CD4-positive, alpha-beta T cell (primary cell): ENCODE measurements at regions not wholly inside any gene's neighbourhood (a gene's known extent, or its start where the extent isn't known, plus 50 kb on each side); places are given as distances from the start of the nearest gene placed in this dataset.

Experiments
- ATAC-seq: fragments of 200-7000 bp; cut with Tn5 transposase; one replicate; pipeline ENCODE4 v1.10.0; 2022; ENCODE audit warnings: mild to moderate bottlenecking; ENCODE audit not compliant: poor library complexity
- CTCF ChIA-PET: fragments of 350-600 bp; sonication (Branson Sonifier 250); formaldehyde crosslinking; loops from one replicate; lab custom pipeline; 2021; ENCODE audit warnings: antibody characterized with exemption, inconsistent platforms; lab: Charles Lee
- POLR2A ChIA-PET: fragments of 350-600 bp; sonication (Branson Sonifier 250); formaldehyde crosslinking; loops from one replicate; lab custom pipeline; 2021; ENCODE audit warnings: antibody characterized with exemption, inconsistent platforms; lab: Charles Lee
- DNase-seq, 14 experiments: peaks; one replicate each; pipeline ENCODE4 v3.0.0-alpha.2; 2013 to 2020; ENCODE audit warnings: mixed read lengths in 2 of 14
- H3K27ac ChIP-seq, 2 donors: one replicate each; pipeline versions ENCODE4 v1.5.1 to v1.7.0; 2013; ENCODE audit warnings: low read length in 2 of 2, low read depth in 1 of 2, mild to moderate bottlenecking in 1 of 2
- H3K27me3 ChIP-seq, 2 experiments: 1 replicate in 1 of 2; 2 replicates in 1 of 2; pipeline versions ENCODE4 v1.6.1 to v1.7.0; 2013; ENCODE audit warnings: low read length in 2 of 2, control low read depth in 1 of 2, mild to moderate bottlenecking in 1 of 2, moderate library complexity in 1 of 2; ENCODE audit not compliant: insufficient read depth in 2 of 2, control insufficient read depth in 1 of 2
- H3K36me3 ChIP-seq: one replicate; pipeline ENCODE4 v1.6.1; 2013; ENCODE audit warnings: low read length, control low read depth; ENCODE audit not compliant: insufficient read depth
- H3K4me1 ChIP-seq: one replicate; pipeline ENCODE4 v1.6.1; 2013; ENCODE audit warnings: low read length, control low read depth; ENCODE audit not compliant: insufficient read depth
- H3K4me3 ChIP-seq: one replicate; pipeline ENCODE4 v1.5.1; 2013; ENCODE audit warnings: mild to moderate bottlenecking, low read length, moderate library complexity
- H3K9me3 ChIP-seq, 2 experiments: 1 replicate in 1 of 2; 2 replicates in 1 of 2; pipeline versions ENCODE4 v1.6.1 to v1.7.0; 2013; ENCODE audit warnings: low read length in 2 of 2, mild to moderate bottlenecking in 2 of 2, control low read depth in 1 of 2, moderate library complexity in 1 of 2; ENCODE audit not compliant: control insufficient read depth in 1 of 2, insufficient read depth in 1 of 2
- H3K27ac Mint-ChIP-seq: one replicate; pipeline ENCODE4 v1.8.0; 2020; ENCODE audit warnings: mixed read lengths
- H3K27me3 Mint-ChIP-seq: one replicate; pipeline ENCODE4 v1.8.0; 2021; ENCODE audit warnings: mixed read lengths
- H3K36me3 Mint-ChIP-seq: one replicate; pipeline ENCODE4 v1.8.0; 2021; ENCODE audit warnings: low read depth, mixed read lengths
- H3K4me1 Mint-ChIP-seq: one replicate; pipeline ENCODE4 v1.8.0; 2021; ENCODE audit warnings: low read depth, mixed read lengths
- H3K4me3 Mint-ChIP-seq: one replicate; pipeline ENCODE4 v1.8.0; 2020; ENCODE audit warnings: mild to moderate bottlenecking, mixed read lengths
- H3K9me3 Mint-ChIP-seq: one replicate; pipeline ENCODE4 v1.8.0; 2020; ENCODE audit warnings: mixed read lengths
- intact Hi-C, 2 experiments: fragments of 100-400 bp; cut with DNase I in 1 of 2; cut with micrococcal nuclease in 1 of 2; formaldehyde crosslinking; loops; one replicate each; pipeline versions ENCODE4 v1.15.1 to v1.9.0; 2023 to 2025; cut with DNase I, micrococcal nuclease
- TF ChIP-seq, protein P1 (sequence below): fragments of 200-600 bp; IDR thresholded peaks from one replicate; pipeline ENCODE4 v1.8.0; 2022; ENCODE audit warnings: antibody characterized with exemption, mild to moderate bottlenecking

DNA sequence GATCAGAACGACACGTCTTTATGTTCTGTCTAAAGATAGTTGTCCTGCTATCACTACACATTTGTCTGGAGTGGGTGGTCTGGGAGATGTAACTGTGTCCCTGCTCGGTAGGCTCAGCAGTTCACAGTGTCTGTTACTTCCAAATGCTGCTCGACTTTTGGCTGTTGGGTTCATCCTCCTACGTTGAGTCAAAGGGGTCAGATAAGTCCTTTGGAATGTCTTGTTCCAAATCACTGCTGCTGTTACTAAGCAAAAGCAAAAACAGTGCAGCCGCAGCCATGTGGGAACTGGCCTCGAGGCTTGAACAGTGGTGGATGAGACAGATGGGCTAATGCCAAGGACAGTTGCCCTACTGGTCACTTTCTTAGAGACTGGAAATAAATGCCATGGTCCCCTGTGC lies 272.2 kb upstream of the MAP3K7 start:
- intact Hi-C loops: no loop called here
- no peaks in the 10 kb centered on the region for H3K36me3 ChIP-seq
- DNase-seq (no peak), ATAC-seq (no peak)
- no peak overlapping the region for H3K4me3 Mint-ChIP-seq
- no peaks in the 10 kb centered on the region for H3K4me1 Mint-ChIP-seq
- CTCF ChIA-PET: no interaction called here
- TF ChIP-seq, protein P1, sequence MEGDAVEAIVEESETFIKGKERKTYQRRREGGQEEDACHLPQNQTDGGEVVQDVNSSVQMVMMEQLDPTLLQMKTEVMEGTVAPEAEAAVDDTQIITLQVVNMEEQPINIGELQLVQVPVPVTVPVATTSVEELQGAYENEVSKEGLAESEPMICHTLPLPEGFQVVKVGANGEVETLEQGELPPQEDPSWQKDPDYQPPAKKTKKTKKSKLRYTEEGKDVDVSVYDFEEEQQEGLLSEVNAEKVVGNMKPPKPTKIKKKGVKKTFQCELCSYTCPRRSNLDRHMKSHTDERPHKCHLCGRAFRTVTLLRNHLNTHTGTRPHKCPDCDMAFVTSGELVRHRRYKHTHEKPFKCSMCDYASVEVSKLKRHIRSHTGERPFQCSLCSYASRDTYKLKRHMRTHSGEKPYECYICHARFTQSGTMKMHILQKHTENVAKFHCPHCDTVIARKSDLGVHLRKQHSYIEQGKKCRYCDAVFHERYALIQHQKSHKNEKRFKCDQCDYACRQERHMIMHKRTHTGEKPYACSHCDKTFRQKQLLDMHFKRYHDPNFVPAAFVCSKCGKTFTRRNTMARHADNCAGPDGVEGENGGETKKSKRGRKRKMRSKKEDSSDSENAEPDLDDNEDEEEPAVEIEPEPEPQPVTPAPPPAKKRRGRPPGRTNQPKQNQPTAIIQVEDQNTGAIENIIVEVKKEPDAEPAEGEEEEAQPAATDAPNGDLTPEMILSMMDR: no peak
- no peaks in the 10 kb centered on the region for H3K9me3 ChIP-seq
- no peaks in the 10 kb centered on the region for H3K4me1 ChIP-seq
- no peaks in the 10 kb centered on the region for H3K9me3 Mint-ChIP-seq
- no peak overlapping the region for H3K27ac Mint-ChIP-seq
- no peaks in the 10 kb centered on the region for H3K36me3 Mint-ChIP-seq
- no peaks in the 10 kb centered on the region for H3K27me3 ChIP-seq
- H3K27ac ChIP-seq: no peak overlapping the region
- POLR2A ChIA-PET: no interaction called here
- no peak overlapping the region for H3K4me3 ChIP-seq
- H3K27me3 Mint-ChIP-seq: peaks cover 24% of the 10 kb centered on the region

DNA sequence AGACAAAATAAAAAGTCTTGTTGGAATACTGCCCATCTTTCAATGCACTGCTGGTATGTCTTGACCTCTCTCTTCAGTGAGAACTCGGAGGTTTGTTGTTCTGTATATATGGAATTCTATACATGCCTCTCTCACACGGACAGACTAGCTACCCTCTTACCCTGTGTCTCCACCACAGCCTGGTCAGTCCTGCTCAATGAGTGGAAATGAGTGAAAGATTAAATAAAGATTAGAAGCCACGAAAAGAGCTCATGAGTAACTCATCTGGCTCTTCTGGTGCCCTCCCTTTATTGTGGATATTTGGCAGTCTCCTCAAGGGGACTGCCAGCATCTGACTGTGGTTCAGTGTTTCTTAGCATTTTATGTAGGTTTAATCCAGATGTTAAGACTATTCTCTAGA lies 262.8 kb upstream of the MAP3K7 start:
- no peak for ATAC-seq
- TF ChIP-seq, protein P1: no peak
- Histone ChIP-seq H3K4me3 (no peak overlapping the region), H3K4me1 (no peaks in the 10 kb centered on the region), H3K27me3 (no peaks in the 10 kb centered on the region), H3K27ac (no peak overlapping the region), H3K36me3 (no peaks in the 10 kb centered on the region), H3K9me3 (no peaks in the 10 kb centered on the region)
- Mint-ChIP-seq H3K27ac (no peak overlapping the region), H3K27me3 (peaks cover 31% of the 10 kb centered on the region), H3K4me3 (no peak overlapping the region), H3K4me1 (no peaks in the 10 kb centered on the region), H3K36me3 (no peaks in the 10 kb centered on the region), H3K9me3 (no peaks in the 10 kb centered on the region)
- ChIA-PET CTCF (no interaction called here), POLR2A (no interaction called here)
- DNase-seq: no peak
- intact Hi-C loops: no loop called here

DNA sequence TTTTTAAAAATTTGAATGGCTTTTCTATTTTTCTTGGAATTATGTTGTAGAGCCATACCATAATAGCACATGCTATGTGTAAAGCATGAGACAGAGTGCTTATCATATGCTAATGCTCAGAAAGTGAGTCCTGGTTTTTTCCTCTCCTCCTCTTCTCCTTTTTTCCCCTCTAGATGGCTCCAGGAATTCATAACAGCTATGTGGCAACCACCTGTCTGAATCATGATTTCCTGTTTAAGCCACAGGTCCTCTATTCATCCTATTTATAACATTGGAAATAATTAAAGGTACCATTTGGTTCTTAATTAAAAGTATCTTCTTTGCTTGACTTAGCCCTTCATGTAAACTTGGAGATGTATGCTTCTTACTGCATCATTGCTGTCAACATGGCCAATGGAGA lies 260.0 kb upstream of the MAP3K7 start:
- ChIA-PET CTCF (no interaction called here), POLR2A (no interaction called here)
- intact Hi-C loops: no loop called here
- H3K4me1 ChIP-seq: no peaks in the 10 kb centered on the region
- H3K27me3 ChIP-seq: no peaks in the 10 kb centered on the region
- peaks cover 27% of the 10 kb centered on the region for H3K27me3 Mint-ChIP-seq
- H3K36me3 Mint-ChIP-seq: no peaks in the 10 kb centered on the region
- no peak overlapping the region for H3K27ac Mint-ChIP-seq
- ATAC-seq (no peak), DNase-seq (no peak)
- no peaks in the 10 kb centered on the region for H3K4me1 Mint-ChIP-seq
- no peaks in the 10 kb centered on the region for H3K9me3 Mint-ChIP-seq
- H3K4me3 Mint-ChIP-seq: no peak overlapping the region
- TF ChIP-seq, protein P1: no peak
- H3K9me3 ChIP-seq: peaks cover 0 to 3% of the 10 kb centered on the region in 2 experiments
- H3K36me3 ChIP-seq: no peaks in the 10 kb centered on the region
- H3K4me3 ChIP-seq: no peak overlapping the region
- H3K27ac ChIP-seq: no peak overlapping the region
